GM21360 (cell line): ENCODE measurements at regions not wholly inside any gene's neighbourhood (a gene's known extent, or its start where the extent isn't known, plus 50 kb on each side); places are given as distances from the start of the nearest gene placed in this dataset.

ENCODE experiments used
- ATAC-seq: cut with Tn5 transposase; IDR thresholded peaks from one replicate; pipeline ENCODE4 v1.9.1; 2021; ENCODE audit warnings: mild to moderate bottlenecking, moderate library complexity; ENCODE audit not compliant: unreplicated experiment

DNA sequence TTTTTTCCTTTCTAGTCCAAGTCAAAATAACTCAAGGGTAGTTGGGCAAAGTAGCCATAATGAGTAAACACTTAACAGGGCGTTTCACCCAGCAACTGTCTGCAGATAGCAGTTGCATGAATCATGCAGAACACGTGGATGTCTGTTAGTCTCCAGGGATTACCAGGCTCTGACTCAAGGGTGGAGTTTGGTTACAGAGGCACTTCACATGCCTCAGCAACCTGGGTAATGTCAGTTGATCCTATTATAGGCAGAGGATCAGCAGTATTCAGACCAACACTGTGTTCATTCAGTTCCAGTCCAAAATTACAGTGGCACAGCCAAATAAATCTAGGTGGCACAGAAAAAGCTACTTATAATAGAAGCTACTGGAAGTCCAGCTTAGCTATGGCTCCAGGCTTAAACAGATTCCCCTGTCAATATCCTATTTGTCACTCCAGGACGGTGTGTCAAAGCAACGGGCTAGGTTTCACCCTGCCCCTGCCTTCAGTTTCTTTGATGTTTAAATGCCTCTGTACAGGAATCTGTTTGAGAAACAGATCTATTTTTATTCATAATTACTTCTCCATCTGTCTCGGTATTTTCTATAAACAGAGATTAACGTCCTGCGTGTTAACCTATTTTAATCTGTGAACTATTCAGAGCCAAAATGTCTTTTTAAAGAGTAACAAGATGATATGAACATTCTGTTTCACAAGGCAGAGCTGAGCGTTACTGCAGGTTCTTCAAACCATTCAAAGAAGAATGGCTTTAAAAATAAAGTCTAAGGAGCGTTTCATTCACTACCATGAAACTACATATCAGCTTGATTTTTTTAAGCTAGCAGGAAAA, 162.6 kb upstream of the AKR1E2 start:
- ATAC-seq: peak; percentile 71

DNA sequence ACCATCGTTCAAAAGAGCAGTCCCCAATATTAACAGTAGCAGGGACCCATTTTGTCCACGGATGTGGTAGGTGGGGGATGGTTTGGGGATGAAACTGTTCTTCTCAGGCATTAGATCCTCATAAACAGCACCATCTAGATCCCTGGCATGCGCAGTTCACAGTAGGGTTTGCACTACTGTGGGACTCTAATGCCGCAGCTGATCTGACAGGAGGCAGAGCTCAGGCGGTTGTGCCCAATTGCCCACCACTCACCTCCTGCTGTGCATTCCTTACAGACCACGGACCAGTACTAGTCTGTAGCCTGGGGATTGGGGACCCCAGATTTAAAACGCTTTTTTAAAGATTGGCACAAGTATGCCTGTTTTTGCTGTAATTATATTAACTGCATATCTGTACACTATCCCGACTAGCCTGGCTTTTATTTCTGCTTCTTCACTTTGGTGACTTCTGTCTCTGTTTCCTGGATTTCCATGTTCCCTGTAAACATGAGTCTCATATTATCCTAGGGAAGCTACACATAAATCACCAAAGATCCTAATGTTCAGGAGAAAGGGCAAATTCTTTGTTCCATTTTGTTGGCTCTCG, 163.3 kb upstream of the AKR1E2 start:
- peak; percentile 12 for ATAC-seq

DNA sequence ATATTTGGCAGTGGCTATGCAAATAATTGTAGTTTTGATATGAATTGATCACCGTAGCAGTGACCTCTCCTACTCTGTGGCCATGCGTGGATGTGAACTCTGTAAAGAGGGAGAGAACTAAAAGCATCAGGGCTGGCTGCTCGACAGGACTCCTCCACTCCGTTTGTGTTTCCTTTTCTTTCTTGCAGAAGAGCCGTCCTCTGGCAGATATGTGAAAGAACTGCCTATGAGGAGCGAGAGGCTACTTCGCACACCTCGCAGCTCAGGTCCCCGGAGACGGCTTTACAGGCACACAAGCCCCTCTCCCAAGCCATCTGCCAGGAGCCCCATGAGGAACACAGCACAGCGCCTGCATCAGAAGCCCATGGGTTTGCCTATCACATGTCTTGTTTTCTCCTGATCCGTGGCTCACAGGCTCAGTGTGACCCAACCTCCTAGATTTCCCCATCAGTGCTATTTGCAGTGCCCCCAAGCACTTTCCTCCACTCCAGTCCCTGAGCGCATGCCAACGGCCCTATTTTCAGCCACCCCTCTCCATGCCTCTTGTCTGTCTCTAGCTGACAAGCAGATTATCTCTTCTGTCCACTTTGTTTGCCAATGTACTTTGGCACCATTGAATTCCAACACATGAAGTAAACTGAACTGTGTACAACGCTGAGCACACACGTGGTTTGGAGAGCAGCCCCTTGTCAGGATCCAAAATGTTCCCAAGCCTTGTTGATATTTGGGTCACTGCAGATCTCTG, 164.3 kb upstream of the AKR1E2 start:
- ATAC-seq: no peak

DNA sequence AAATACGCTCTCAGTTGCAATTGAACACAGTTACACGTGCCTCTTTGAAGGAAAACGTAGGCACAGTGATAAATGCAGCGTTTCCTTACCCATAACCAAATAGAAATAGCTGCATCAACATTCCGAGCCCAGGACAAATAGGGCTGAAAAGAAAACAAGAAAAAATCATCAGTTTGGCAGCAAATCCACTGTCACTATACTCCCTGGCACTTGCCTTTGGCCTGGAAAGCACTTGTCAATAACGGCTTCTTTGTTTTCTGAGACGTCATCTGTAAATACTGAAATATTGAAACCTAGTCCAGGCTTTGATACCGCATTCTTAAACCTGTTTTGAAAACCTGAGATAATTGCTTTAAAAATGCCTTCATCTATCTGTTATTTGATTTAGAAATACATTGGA, 167.2 kb upstream of the AKR1E2 start:
- no peak for ATAC-seq

DNA sequence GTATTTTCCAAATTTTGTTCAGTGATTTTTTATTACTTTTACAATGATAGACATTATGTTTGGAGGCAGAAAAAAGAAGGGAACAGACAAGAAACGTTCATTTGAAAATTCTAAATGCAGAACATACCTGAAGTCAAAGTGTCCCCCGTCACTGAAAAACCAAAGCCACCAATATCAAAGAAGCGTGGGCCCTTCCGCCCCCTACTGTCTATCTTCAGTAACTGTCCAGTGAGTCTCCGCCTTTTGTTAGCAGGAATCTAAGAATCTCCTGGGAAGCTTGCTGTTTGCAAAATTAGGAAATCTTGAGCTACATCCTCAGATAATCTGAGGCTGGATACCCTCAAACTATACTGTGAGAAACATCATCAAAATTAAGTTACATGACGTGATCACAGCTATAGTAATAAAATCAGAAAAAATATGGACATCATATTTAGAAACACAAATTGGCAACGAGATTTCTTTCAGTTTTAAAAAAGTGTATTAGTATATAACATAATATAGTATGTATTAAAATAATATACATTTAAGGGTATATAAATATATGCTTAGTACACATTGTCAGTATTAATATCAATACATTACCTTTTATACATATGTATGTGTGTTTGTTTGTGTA, 169.3 kb upstream of the AKR1E2 start:
- ATAC-seq: no peak

DNA sequence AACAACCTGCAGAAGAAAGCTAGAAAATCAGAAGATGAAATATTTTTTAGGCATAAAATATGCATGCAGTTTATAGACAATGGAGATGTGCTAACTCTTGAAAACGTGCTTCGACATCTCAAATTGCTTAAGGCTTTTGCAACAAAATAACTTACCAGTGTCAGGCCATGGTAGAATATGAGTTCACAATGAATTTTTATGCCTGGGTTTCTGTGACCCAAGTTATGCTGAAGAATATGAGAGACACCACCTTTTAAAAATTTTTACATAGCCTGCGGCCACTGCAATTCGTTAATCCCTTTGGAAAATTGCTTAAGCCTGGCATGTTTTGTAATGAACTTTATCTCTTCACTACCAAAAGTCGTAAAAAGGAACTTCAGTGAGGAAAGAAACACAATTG, 170.1 kb upstream of the AKR1E2 start:
- ATAC-seq: no peak

DNA sequence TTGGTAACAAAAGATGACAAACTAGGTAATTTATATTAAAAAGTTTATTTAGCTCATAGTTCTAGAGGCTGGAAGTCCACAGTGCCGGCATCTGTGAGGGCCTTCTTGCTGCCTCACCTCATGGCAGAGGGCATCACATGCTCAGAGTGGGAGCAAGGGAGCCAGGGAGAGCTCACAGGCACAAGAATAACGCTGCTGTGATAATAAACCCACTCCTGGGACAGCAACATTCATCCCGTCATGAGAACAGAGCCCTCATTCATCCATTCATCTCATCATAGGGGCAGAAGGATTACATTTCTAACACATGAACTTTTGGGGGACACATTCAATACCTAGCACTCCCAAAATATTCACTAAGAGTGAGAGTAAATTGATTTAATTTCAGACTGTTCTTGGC, 170.6 kb upstream of the AKR1E2 start:
- ATAC-seq: no peak

DNA sequence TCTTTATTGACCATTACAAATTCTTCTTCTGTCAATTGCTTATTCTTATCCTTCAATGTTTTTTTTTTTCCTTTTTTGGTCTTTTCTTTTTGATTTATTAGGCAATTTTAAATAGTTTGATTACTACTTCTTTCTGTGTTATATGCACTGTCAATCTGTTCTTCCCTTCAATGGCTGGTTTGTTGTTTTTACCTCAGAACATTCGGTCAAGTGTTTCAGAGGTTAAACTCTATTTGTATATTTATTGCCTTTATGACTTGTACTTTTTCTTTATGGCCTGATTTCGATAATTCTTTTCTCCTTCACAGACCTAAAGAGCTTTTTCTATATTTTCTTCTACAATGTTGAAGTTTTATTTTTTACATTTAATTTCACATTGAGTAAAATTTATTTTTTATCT, 171.5 kb upstream of the AKR1E2 start:
- no peak for ATAC-seq

DNA sequence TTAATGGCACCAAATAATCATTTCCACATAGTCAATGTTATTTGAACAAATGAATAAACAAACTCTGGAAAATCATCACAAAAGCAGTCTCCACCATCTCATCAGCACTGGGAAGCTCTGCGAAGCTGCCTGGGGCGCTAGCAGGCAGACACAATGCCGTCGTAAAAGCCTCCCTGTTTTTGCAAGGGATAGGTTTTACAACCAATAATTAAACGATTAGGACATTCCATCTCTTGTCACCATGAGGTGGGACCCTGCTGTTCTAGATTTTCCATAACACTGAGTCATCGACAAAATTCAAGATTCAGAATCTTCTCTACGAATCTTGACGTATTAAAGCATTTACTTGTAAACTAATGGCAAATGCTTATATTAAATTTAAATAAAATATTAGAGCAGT, 172.8 kb upstream of the AKR1E2 start:
- ATAC-seq: no peak

DNA sequence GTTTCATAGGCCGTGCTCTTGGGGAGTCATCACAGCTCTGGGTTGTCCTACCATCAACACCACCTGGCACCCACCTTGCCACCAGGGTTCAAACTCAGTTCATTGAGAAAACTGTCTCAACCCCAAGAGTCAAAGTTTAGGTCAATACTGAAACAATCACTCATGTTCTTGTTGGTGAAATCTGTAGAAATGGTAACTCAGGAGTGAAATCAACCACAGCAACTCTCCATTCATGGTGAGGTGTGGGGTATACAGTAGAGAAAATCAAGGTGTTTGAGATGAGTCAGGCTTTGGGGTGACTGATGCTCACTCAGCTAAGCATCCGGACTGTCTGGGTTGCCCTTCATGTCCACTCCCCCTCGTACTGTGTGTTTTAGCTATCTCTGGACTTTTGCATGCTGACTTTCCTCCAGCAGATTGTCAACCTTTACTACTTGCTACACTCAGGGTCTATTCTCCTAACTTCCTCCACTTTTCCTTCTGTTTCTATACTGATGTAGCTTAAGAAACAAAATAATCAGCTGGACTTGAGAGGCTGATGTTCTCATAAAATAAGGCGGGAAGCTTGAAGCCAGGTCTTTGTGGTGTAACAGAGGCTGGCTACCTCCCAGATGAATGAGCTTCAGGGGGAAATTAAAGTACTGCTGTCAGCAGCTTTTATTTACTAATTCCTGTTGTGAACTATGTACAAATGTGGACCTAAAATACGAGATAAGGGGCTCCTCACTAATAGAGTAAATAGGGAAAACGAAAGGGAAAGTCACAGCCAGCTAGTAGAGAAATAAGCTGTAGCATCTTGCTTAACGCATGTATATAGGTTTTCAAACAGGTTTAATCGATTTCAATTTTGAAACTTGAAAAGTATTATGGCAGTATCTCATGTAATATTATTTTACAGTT, 173.6 kb upstream of the AKR1E2 start:
- ATAC-seq: no peak

DNA sequence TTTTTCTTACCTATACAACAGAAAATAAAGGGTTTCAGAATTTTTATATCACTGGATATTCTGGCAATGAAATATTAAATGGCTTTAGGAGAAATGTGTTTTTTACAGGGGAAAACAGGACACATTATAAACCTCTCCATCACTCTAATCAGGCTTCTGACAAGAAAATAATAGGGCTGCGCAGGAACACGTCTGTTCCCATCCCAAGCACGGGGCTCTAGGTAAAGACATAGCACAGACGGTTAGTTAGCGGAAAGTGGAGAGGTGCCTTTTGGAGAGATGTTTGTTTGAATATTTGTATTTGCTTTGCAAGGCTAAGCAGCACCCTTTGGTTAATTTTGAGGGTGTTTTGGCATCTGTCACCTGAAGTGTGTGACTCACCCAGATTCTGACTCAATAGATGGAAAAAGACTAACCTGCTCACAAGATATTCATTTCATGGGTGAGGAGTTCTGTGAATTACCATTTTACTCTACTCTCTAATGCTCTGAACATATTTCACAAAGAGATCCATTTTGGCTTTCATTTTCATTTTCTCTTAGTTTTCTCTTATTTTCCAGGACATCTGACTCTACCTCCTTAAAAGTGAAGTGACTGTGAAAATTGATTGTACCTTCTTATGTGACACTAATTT, 174.5 kb upstream of the AKR1E2 start:
- ATAC-seq: no peak

DNA sequence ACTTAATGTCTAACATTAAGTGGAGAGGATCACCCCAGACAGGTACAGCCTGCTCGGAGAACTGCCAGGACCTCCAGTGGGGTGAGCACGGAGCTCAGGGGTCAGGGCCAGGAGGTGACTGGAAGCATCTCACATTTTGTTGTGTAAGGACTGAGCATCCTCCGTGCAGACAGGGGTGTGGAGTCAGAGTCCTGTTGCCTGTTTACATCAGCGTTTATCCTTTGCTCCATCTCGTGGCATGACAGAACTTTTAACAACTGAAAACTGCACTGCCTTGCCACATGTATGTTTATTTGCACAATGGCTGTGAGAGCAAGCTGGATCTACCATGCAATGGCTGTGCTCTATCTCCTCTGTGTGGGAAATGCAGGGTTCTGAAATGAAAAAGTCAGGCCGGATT, 175.4 kb upstream of the AKR1E2 start:
- ATAC-seq: no peak

DNA sequence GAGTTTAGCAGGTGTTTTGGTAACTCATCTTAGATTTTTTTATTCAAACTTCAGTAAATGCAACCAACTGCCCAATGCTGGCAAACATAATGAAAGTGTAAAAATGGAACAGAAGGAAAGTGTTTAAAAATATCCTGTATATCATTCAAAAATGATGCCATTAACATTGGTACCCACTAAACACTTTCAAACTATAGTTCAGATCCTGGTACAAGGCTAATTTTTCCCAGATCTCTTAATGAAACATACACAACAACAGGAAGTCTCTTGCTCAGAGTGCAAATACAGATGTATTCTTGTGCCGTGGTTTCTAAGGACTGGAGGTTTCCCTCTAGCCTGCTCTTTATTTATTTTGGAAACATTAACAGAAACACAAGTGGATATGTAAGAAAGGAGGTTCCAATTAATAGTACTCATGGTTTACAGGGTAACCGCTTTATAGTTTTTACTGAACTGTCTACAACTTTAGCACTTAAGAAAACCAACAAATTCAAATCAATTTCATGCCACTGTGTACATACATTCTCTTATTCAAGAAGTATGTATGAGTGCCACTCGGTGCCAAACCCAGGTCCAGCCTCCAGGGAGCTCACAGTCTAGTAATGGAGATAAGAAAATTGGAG, 176.0 kb upstream of the AKR1E2 start:
- no peak for ATAC-seq

DNA sequence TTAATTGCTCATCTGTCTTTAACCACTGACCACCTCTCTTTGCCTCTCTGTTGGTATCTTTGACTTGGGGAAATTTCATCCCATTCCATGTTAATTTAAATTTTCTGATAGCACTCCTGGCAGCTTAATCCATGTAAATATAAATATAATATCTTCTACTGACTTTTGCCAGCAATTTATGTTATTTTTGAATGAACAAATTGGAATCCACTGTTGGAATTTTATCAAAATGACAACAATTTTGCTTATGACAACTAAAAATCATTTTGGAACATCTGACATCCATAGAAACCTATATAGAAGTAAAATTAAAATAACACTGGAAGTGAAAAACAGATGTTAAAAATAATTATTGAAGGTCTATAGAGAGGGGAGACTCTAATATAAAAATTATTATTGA, 176.5 kb upstream of the AKR1E2 start:
- ATAC-seq: no peak

DNA sequence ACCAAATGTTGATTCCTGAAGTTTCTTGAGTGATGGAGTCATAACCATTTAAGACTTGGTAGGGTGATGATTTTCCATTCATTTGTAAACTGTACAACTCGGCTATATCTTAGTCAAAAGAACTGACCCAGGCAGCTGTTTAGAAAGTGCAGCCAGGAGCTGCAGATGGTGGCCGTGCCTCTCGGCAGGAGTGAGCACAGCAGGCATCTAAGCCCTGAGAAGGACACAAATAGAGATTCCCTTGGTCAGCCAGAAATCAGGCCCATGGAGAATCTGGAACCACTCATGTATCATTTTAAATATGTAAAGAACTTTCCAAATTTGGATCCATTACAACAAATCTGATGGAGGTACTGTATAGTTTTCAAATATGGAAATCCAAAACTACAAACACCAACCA, 177.0 kb upstream of the AKR1E2 start:
- no peak for ATAC-seq

DNA sequence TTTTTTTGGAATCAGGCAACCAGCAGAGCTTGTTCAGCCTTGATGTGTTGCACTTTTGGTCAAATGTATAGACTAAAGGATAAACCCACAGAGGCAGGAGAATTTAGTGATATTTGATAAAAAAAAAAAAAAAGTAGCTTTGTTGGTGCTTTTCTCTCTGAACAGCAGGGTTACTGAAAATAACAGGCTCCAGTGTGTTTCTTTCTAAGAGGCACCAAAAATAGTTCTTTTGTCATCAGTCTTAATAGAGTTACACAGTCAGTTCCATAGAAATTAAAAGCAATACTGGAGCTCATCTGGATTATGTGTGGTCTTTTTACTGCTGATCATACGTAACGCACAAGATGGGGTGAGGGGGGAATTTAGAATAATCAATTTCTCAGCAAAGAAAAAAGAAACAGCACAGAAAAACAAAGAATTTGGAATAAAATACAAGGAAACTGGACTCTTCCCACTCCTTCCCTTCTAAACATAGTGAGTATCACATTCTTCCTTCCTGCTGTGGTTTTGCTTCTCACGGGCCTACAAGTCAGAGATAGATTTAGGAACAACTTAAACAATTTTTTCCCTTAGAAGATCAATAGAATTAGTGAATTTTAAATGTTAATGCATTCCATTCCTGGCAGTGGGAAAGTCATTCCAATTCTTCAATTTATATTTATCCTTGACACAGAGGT, 178.8 kb upstream of the AKR1E2 start:
- no peak for ATAC-seq

DNA sequence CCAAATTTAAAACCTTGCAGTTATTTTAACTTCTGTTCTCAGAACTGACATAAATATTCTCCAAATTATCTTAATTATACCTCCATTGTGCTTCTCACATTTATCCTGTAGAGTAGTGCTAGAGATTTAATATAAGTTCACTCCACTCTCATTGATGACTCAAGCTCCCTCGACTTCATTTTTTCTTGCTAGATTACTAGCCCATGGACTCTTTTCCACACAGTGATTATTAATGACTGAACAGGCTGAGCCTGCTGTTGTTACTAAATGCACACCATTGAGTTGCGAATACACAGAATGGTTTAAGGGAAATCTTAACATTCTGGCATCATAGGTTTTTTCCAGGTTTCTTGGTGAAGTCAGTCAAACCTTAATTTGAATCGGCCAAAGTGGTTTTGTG, 179.5 kb upstream of the AKR1E2 start:
- no peak for ATAC-seq

DNA sequence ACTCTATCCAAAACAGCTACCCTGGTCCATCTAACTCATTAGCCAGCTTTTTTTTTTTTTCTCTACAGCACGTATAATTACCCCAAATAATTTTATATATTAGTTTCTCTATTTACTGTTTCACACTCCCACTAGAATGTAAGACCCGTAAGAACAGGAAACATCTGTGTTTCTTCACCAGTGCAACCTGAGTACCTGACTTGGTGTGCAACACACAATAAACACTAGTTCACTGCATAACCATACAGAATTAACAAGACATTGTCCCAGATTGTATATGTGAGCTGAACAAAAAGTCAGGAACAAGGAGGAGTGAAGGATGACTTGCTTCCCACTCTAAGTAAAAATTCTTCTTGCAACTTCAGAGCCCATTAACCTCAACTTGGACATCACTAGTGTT, 180.2 kb upstream of the AKR1E2 start:
- no peak for ATAC-seq

DNA sequence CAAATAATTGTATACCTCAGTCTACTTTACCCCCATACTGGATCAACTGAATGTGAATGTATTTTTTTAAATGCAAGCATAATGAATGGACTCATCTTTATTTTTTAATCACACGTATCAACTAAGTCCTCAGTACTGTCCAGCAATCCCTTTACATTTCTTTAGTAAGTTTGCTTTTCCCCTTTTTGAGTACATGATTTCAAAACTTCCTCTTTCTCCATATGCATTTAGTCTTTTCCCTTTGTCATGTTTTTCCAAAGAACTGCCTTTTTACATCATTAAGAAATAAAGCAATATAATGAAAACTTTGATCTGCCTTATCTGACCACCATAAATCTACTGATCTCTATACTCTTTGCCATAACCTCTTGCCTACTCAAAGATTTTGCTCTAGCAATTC, 182.5 kb upstream of the AKR1E2 start:
- ATAC-seq: no peak
